Stimulated activated CD4-positive, alpha-beta T cell treated with anti-CD3 and anti-CD28 coated beads, Interleukin-4, amount 100 ng/mL, for 24 hours (primary cell): ENCODE measurements at regions not wholly inside any gene's neighbourhood (a gene's known extent, or its start where the extent isn't known, plus 50 kb on each side); places are given as distances from the start of the nearest gene placed in this dataset.
A peak's percentile ranks its signal among the peaks of the same experiment; 100 is the strongest.
"Not testable (repeated sequence)": the region's sequence is repeated elsewhere in the genome, so short reads cannot be mapped to it uniquely, and the experiment has no call there.

Experiments
- DNase-seq: peaks from one replicate; pipeline ENCODE4 v3.0.0-alpha.2; 2020

DNA sequence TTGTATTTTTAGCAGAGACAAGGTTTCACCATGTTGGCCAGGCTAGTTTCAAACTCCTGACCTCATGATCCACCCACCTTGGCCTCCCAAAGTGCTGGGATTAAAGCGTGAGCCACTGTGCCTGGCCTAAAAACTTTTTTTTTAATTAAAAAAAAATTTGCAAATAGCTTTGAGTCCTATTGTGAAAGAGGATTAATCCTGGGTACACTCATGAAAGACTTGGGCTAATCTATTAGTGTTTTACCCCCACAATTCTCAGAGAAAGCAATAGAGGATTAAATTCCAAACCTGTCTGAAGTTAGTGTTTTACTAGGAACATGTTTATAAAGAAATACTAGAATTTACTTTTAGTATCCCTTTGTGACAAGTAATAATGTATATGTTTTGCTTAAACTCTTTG is 76.9 kb upstream of the ITGB1 start:
- no peak for DNase-seq

DNA sequence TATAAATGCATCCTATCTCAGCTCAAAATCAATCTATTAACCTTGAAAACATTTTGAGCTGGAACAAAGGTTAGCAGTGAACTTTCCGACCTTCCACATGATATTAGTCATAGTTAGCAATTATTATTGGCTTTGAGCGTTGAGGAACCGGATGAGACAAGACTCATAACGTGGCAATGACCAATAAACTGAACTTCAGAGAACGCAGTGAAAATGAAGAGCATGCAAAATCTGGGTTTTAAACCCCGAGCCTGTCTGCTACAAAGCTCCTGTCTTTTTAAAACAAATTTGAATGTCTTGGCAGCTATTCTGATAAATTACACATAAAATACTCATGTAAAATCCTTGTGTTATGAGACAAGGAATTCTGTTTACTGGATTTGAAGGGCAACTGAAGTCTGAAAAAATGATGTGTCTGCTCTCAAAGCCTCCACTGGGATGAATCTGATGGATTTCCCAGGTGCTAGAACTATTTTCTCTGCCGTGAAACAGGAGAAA is 74.7 kb upstream of the ITGB1 start:
- DNase-seq, result no peak

DNA sequence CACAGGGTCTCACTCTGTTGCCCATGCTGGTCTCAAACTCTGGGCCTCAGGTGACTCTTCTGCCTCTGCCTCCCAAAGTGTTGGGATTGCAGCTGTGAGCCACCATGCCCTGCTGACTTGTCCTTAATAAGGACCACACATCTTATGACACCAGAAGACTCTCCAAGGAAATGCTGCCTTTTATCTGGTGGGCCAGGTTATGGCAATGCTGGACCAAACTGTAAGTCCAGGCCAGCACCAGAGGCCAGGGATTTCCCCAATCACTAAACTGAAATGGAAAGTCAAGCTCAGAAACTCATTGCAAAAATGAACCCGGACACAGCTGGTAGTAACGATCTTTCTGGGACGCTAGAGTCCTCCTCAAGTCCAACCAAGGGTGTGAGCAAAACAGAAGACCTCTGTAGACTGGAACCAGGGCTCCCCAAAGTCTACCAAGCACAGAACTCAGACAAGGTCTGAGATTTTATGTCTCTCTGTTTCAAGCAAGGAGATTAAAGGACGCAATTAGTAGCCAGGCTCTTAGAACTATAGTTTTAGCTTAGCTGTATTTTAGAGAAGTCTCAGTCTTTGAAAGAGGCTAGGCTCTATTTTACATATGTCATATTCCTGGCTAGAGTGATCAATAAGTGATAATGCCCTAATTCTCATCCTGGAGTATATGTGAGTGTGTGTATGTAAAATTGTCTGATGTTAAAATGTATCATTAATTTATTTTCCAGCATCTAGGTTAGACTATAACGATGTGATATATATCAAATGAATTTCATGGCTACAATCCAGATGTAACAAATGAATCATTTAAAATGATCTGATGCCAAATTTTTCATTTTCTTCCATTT is 74.0 kb upstream of the ITGB1 start:
- no peak for DNase-seq

DNA sequence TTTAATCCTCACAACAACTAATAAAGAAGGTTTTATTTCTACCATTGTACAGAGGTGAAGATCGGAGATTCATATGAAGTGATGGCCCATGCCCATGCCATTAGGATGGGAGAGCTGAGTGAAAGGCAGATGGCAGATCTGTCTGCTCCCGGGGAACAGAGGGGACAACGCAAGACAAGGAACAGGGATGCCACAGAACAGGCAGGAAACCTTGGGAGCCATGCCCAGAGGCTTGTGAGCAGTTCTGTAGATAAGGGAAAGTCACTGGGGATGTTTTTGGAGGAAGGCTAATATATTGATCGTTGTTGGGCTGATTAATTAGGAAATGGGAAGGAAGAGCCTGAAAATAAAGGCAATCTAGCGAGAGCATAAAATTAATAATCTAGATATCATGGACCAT is 73.1 kb upstream of the ITGB1 start:
- DNase-seq, result no peak

DNA sequence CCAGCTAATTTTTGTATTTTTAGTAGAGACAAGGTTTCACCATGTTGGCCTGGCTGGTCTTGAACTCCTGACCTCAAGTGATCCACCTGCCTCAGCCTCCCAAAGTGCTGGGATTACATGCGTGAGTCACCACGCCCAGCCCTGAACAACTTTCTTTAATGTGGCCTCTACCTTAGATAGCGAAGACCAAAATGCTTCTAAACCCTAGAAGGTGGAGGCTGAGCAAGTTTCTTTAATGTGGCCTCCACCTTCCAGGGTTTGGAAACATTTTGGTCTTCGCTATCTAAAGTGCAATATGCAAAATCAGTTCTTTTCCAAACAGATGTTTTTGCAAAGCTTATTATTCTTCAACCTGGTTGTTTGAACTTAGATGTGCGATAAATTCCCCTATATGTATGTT is 70.5 kb upstream of the ITGB1 start:
- peak; percentile 36 for DNase-seq

DNA sequence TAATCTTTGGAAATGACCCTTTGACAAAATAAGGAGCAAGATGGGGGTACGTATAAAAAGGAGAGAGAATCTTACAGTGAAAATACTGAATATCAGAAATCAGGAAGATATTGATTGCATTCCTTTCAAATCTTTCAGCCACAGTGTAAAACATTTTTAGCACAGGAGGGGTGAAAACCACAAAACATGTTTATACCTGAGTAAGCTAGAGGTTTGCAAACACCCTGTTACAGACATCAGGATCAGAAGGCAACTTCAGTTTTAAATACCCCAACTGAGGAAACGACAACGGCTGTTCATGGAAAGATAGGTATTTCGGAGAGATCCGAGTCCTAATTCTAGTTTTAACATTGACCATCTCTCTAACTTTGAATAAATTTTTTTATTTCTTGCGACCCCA is 69.1 kb upstream of the ITGB1 start:
- DNase-seq, result no peak

DNA sequence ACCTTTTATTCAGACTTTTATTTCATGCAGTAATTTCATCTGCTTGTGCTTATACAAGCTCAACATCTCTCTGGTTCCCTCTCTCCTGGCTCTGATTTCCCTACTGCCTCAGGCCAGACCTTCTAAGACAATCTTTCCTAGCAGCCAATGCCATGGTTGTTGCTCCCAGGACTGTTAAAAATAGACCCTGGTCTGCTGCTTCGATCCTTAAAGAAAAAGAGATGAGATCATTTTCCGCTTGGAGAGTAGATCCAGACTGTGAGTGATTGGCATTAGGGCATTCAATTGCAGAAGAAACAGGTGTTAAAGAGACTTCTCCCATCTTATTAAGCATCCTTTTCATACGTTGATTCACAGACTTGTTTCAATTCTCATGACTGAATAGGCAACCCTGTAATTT is 68.4 kb upstream of the ITGB1 start:
- DNase-seq, result no peak

DNA sequence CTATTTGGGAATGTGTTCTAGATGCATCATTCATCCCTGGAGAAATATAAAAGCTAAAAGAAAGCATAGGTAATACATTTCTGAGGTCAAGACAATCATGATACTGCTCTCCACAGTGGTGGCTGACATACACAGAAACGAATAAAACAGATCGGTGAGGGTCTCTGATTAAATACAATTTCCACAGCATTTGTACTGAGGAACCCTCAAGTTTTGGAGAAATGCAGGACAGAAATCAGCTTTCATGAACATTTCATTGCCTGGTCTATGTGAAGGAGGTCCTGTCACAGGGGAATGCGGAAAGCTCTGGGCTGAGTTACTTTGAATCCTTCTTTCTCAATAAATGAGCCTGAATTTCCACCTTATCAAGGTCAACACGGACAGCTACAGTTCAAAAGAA is 67.9 kb upstream of the ITGB1 start:
- DNase-seq, result no peak

DNA sequence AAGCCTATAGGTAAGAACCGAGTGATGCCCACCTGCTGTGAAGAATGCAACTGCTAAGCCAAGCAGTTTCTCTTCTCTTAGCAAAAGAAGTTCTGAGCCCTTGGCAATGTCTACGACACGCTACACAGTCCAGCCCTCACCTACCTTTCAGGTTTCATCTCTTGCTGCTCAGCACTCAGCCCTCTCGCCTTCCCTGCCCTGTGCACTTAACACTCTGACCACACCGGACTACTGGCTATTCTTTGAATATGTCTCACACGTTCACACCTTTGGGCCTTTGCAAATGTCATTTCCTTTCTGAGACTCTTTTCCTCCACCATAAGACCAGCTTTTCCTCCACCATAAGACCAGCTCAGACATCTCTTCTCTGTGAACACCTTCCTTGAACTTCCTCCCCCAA is 67.0 kb upstream of the ITGB1 start:
- DNase-seq, result no peak

DNA sequence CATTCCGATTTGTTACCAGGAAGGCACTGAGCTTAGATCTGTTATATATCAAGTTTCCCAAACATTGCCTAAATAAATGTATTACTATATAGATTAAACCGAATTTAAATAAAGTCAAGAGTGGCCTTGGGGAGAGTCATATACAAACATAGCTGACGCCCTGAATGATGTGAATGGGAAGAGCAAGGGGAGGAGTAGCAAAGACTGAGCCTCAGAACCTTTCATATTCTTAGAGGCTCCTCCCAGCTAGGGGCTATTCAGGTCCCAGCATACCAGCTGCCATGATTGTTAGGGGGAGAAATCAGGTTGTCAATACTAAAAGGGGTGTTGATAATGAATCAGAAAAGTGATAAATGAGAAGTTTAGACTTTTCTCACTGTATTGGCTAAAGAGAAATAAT is 64.7 kb upstream of the ITGB1 start:
- DNase-seq, result no peak

DNA sequence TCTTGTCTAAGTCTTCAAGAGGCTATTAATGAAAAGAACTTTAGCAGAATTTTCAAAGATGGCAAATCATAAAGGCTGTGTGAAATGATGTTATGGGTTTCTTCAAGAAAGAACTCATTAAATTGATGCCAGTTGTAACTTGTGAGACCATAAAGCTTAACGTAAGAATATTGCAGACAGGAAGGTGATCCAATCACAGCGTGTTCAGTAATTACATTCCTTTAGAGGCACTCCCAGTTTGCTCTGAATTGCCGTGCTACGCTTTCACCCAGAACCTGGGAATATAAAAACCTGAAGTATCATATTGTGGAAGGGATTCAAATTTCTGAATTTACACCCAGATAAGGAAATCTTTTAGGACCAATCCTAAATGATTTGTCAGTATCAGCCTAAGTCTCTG is 64.1 kb upstream of the ITGB1 start:
- DNase-seq, result no peak

DNA sequence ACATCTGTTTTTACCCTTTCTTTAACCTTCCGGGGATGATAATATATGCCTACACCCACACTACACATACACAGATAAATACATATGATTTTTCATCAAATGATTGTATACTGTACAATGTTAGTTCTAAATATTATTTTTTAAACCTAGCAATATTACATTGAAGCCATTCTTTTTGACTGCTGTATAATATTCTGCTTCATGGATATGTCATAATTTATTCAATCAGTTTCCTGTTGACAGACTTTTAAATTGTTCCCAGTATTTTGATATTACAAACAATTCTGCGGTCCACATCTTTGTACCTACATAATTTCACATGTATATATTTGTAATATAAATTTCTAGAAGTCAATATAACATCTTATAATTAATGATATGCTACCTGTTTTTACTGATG is 59.0 kb upstream of the ITGB1 start:
- DNase-seq, result no peak

DNA sequence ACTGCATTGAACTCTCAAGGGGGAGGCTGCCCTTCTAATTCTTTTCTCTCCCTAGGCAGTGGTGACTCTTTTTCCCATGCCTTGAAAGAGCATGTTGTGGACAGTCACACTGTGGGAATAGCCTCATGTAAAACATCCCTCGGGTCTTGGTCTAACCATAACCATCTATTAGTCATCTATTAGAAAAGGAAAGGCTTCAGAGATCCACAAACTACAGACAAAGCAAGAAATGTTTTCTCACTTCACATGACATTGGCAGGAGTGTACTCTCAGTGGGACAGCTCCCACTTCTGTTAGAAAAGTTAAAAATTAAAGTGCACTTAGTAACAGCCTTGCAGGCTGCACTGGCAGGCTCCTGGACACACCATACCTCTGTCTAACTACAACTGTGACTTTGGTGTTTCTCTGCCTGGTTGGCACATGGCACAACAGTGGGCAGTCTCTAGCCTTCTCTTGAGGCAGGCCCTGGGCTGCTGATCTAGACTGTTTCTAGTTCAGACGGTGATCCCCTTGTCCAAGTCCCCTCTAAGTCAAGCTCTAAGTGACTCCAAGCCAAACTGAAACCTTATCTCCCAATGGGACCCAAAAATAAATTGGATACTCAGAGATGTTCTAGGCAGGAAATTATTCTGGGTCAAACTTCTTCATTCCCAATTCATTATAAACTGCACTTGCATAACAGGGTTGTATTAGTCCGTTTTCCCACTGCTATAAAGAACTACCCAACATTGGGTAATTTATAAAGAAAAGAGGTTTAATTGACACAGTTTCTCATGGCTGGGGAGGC is 57.9 kb upstream of the ITGB1 start:
- DNase-seq, result no peak

DNA sequence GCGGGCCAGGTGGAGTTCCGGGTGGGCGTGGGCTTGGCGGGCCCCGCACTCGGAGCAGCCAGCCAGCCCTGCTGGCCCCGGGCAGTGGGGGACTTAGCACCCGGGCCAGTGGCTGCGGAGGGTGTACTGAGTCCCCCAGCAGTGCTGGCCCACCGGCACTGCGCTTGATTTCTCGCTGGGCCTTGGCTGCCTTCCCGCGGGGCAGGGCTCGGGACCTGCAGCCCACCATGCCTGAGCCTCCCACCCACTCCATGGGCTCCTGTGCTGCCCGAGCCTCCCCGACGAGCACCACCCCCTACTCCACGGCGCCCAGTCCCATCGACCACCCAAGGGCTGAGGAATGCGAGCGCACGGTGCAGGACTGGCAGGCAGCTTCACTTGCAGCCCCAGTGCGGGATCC is 55.3 kb upstream of the ITGB1 start:
- not testable (repeated sequence) for DNase-seq

DNA sequence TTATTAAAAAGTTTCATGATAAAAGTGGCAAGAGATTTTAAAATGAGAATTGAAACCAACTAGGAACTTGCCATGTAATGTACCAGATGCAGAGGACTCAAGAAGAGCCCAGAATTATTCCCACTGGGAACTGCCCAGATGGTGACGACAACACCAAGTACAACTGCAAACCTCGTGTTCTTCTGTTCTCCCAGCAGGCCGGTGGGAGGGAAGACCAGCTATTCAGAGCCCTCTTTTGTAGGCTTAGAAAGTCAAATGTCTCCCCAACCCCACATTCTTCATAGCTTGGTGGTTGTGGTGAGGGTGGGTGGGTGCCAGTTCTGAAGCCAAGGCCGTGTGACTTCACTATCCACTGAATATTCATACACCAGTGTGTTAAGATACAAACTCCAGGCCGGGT is 54.3 kb upstream of the ITGB1 start:
- DNase-seq, result no peak

DNA sequence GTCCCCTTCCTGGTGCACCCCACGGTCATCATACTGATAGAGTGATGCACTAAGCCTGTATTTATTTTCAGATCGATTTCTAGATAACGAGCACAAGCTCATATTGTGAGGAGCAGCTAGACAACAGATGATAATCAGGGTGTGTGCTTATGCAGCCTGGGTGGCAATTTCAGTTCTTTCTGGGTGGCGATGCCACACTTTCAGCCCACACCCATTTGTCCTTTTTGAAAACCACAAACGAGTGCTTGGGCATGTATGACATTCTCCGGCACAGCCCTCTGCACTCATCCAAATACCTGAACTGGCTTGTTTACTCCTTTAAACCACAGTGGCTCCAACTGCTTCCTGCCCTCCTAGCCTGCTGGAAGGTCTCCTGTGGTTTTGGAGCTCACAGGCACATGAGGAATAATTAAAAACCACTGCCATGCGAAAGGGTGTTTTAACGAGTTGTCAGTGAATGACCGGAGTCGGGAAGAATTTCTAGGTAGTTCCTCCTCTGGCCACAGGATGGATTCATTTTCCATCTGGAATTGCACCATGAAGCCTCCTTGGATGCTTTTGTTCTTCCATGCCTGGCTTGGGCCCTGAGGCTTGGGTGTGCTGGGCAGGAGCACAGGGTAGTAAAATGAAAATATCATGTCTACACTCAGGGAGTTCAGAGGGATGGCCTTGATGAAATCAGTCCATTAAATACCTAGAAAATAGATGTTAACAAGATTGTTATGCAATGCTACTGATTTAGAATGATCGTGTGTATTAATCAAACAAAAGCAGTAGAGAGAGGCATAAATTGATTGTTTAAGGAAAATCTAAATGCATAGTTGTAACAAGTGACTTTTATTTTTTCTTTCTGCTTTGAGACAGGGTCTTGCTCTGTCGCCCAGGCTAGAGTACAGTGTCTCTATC is 52.4 kb upstream of the ITGB1 start:
- DNase-seq, result peak; percentile 25

DNA sequence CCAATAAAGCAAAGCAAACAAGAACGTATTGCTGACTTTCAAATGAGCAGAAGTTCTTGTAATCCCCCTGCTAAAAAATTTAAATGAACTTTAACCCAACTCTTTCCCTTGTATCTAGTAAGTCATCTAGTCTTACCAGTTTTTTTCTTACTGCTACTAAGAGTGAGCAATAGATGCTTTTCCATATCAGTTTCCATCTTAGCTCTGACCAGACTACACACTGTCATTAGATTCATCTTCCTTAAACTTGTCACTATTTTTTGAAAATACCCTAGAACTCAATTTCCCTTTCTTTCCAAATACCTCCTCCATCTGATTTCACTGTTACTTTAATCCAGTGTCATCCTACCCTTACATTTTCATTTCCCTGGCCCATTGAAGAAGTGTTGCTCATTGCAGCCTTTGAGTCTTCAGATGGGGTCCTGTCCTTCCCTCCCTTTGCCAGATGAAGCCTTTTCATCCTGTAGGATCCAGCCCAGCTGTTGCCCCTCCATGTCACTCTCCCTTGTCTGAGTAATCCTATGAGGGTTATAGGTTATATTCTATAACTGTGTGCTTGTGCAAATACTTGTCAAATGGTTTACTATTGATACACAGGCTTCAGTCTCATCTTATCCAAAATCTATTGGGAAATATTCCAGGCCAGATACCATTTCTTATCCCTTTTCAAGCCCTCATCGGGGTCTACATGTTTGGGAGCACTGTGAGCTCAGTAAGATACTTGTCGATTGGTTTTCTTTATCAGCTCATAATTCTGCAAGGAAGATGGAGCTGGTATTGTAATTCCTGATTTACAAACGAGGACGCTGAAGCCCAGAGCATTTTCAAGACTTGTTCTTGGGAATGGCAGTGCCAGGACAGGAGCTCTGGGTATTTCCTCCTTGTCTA is 51.5 kb upstream of the ITGB1 start:
- DNase-seq, result no peak

DNA sequence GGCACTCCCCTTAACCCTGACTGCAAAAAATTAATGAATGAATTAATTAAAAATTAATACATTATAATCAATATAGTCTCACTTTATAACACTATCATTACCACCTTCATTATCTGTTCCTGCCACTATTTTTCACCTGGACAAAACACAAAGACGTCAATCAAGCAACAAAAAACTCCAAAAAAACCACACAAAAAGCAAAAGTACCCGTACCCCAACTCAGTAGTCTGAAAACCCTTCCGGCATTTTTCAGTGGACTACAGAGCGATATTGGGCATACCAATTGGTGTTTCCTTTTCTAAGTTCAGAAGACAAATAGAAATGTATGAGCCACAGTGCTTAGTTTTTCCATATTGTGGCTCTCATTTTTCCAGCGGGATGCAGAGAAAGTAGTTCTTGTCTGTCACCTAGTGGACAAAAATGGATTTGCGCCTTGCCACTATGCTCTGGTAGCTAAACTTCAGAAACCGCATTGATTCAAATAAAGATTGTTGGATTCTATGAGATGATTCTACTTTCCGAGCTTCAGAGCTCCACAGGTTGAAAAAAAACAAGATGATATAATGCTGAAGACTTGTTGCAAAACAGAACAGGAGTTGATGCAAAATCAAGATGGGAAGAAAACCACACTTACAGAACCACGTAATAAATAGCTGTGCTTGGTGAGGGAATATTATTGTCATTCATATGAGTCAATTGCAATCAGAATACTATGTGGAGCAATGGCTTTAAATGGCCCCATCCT is 50.6 kb upstream of the ITGB1 start:
- DNase-seq, result peak; percentile 81

DNA sequence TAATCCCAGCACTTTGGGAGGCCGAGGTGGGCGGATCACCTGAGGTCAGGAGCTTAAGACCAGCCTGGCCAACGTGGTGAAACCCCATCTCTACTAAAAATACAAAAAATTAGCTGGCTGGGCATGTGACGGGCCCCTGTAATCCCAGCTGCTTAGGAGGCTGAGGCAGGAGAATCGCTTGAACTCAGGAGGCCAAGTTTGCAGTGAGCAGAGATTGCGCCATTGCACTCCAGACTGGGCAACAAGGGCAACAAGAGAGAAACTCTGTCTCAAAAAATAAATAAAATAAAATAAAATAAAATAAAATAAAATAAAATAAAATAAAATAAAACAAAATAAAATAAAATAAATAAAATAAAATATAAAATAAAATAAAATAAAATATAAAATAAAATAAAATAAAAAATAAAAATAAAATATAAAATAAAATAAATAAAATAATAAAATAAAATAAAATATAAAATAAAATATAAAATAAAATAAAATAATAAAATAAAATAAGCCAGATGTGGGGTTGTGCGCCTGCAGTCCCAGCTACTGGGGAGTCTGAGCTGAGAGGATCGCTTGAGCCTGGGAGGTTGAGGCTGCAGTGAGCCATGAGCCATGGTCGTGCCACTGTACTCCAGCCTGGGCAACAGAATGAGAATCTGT is 49.8 kb upstream of the ITGB1 start:
- DNase-seq, result not testable (repeated sequence)
